HCT116 (cell line): ENCODE measurements at regions not wholly inside any gene's neighbourhood (a gene's known extent, or its start where the extent isn't known, plus 50 kb on each side); places are given as distances from the start of the nearest gene placed in this dataset.

Source experiments
- ATAC-seq: fragments of 200-7000 bp; cut with Tn5 transposase; 2 replicates; pipeline ENCODE4 v1.9.1; 2020; ENCODE audit warnings: mild to moderate bottlenecking, moderate library complexity
- BruUV-seq: library from RNA; stranded (reverse); fragments of 400-500 nt; replicated peaks from 2 replicates; lab custom pipeline; 2021; lab: Mats Ljungman, UMichigan
- CTCF ChIA-PET: fragments of 300-600 bp; sonication (Branson Sonifier 250); formaldehyde crosslinking; loops from one replicate; lab custom pipeline; 2021; ENCODE audit warnings: antibody characterized with exemption; lab: Charles Lee
- POLR2A ChIA-PET: fragments of 300-600, 350-600 bp; sonication (Branson Sonifier 250); formaldehyde crosslinking; loops from one replicate; lab custom pipeline; 2021; ENCODE audit warnings: antibody characterized with exemption; lab: Charles Lee
- RAD21 ChIA-PET, 2 experiments: fragments of 300-600 bp; sonication (Branson Sonifier 250); formaldehyde crosslinking; loops; one replicate each; lab custom pipeline; 2023; ENCODE audit warnings: low total read pairs in 2 of 2; ENCODE audit not compliant: uncharacterized antibody in 2 of 2, unreplicated experiment in 2 of 2, low non-redundant PET in 1 of 2; lab: Charles Lee
- DNase-seq: peaks from one replicate; pipeline ENCODE4 v3.0.0-alpha.2; 2010; ENCODE audit warnings: low read depth, low spot score
- H2AFZ ChIP-seq: fragments of 200-600 bp; shearing (Covaris generic), sonication (generic); 2 replicates; pipeline ENCODE4 v1.6.1; 2017; ENCODE audit warnings: low read depth, mixed run types, mixed read lengths, antibody characterized with exemption, low read length; ENCODE audit not compliant: poor library complexity, severe bottlenecking
- H3K27ac ChIP-seq: 2 replicates; pipeline ENCODE4 v1.5.1; 2012; ENCODE audit warnings: low read depth, low read length
- H3K27me3 ChIP-seq: fragments of 200-600 bp; sonication (generic); 2 replicates; pipeline ENCODE4 v1.6.1; 2016; ENCODE audit warnings: mixed run types, low read length, mixed read lengths; ENCODE audit not compliant: insufficient read depth
- H3K36me3 ChIP-seq, 2 experiments: fragments of 200-500 bp in 1 of 2; fragments of 200-600 bp in 1 of 2; sonication (Bioruptor generic) in 1 of 2; sonication (generic) in 1 of 2; 2 replicates each; pipeline versions ENCODE4 v1.5.1 to v1.6.1; 2014 to 2016; ENCODE audit warnings: low read length in 2 of 2, inconsistent platforms in 1 of 2, mixed read lengths in 1 of 2, mixed run types in 1 of 2; ENCODE audit not compliant: insufficient read depth in 2 of 2, control insufficient read depth in 1 of 2
- H3K4me1 ChIP-seq, 2 experiments: fragments of 200-600 bp in 1 of 2; sonication (generic) in 1 of 2; 2 replicates each; pipeline versions ENCODE4 v1.5.1 to v1.6.1; 2012 to 2017; ENCODE audit warnings: low read length in 2 of 2, inconsistent platforms in 1 of 2, mild to moderate bottlenecking in 1 of 2, mixed read lengths in 1 of 2, mixed run types in 1 of 2, moderate library complexity in 1 of 2; ENCODE audit not compliant: insufficient read depth in 2 of 2, control insufficient read depth in 1 of 2
- H3K4me2 ChIP-seq: fragments of 200-600 bp; sonication (generic); 2 replicates; pipeline ENCODE4 v1.6.1; 2017; ENCODE audit warnings: mixed run types, low read length, mixed read lengths
- H3K4me3 ChIP-seq, 2 experiments: fragments of 200-600 bp in 1 of 2; sonication (generic) in 1 of 2; replicated peaks in 1 of 2; 2 replicates each; pipeline ENCODE4 v1.5.1; 2011 to 2016; ENCODE audit warnings: low read length in 2 of 2, control low read depth in 1 of 2, low read depth in 1 of 2, mild to moderate bottlenecking in 1 of 2, mixed read lengths in 1 of 2, mixed run types in 1 of 2
- H3K79me2 ChIP-seq: fragments of 200-600 bp; sonication (generic); 2 replicates; pipeline ENCODE4 v1.6.1; 2017; ENCODE audit warnings: mild to moderate bottlenecking, mixed run types, low read length, moderate library complexity, mixed read lengths; ENCODE audit not compliant: insufficient read depth
- H3K9ac ChIP-seq: fragments of 200-600 bp; sonication (generic); 2 replicates; pipeline ENCODE4 v1.6.1; 2016; ENCODE audit warnings: low read length, mixed read lengths
- H3K9me2 ChIP-seq: fragments of 200-600 bp; sonication (generic), shearing (Covaris generic); 2 replicates; pipeline ENCODE4 v1.6.1; 2017; ENCODE audit warnings: mixed run types, mild to moderate bottlenecking, moderate library complexity; ENCODE audit not compliant: insufficient read depth
- H3K9me3 ChIP-seq, 2 experiments: fragments of 200-500 bp in 1 of 2; fragments of 200-600 bp in 1 of 2; sonication (Bioruptor generic) in 1 of 2; sonication (generic) in 1 of 2; 2 replicates each; pipeline ENCODE4 v1.6.1; 2014 to 2017; ENCODE audit warnings: low read length in 2 of 2, mixed read lengths in 2 of 2, inconsistent platforms in 1 of 2, low read depth in 1 of 2, mild to moderate bottlenecking in 1 of 2, mixed run types in 1 of 2, moderate library complexity in 1 of 2; ENCODE audit not compliant: control insufficient read depth in 1 of 2, insufficient read depth in 1 of 2
- H4K20me1 ChIP-seq: fragments of 200-600 bp; sonication (generic), shearing (Covaris generic); 2 replicates; pipeline ENCODE4 v1.6.1; 2017; ENCODE audit warnings: mixed run types, mild to moderate bottlenecking, moderate library complexity; ENCODE audit not compliant: insufficient read depth
- CBX3 ChIP-seq: IDR thresholded peaks from 2 replicates; pipeline ENCODE4 v1.6.1; 2012; ENCODE audit warnings: low read depth
- CEBPB ChIP-seq: IDR thresholded peaks from 2 replicates; pipeline ENCODE4 v1.6.1; 2012; ENCODE audit warnings: low read depth
- EZH2phosphoT487 ChIP-seq: fragments of 200-600 bp; IDR thresholded peaks from 2 replicates; pipeline ENCODE4 v1.6.1; 2018; ENCODE audit warnings: antibody characterized with exemption, borderline replicate concordance
- FOSL1 ChIP-seq: IDR thresholded peaks from 2 replicates; pipeline ENCODE4 v1.6.1; 2012; ENCODE audit warnings: low read depth
- JUND ChIP-seq: IDR thresholded peaks from 2 replicates; pipeline ENCODE4 v1.6.1; 2012
- POLR2A ChIP-seq: IDR thresholded peaks from 2 replicates; pipeline ENCODE4 v1.7.0; 2011; ENCODE audit warnings: borderline replicate concordance; ENCODE audit not compliant: insufficient read depth, insufficient read length; ENCODE audit errors: extremely low read depth
- POLR2AphosphoS5 ChIP-seq: IDR thresholded peaks from 2 replicates; pipeline ENCODE4 v1.6.1; 2011; ENCODE audit warnings: mild to moderate bottlenecking, low read depth, low read length, moderate library complexity
- SIN3A ChIP-seq: IDR thresholded peaks from 2 replicates; pipeline ENCODE4 v1.6.1; 2012; ENCODE audit warnings: low read depth
- SP1 ChIP-seq: IDR thresholded peaks from 2 replicates; pipeline ENCODE4 v1.6.1; 2012; ENCODE audit warnings: low read depth
- SRF ChIP-seq: IDR thresholded peaks from 2 replicates; pipeline ENCODE4 v1.6.1; 2012; ENCODE audit warnings: low read depth
- TCF7L2 ChIP-seq: IDR thresholded peaks from 2 replicates; pipeline ENCODE4 v1.7.0; 2011; ENCODE audit warnings: borderline replicate concordance, inconsistent platforms; ENCODE audit not compliant: insufficient read depth, insufficient read length; ENCODE audit errors: extremely low read depth
- YY1 ChIP-seq: IDR thresholded peaks from 2 replicates; pipeline ENCODE4 v1.6.1; 2011; ENCODE audit warnings: low read length, low read depth, moderate library complexity, mild to moderate bottlenecking; ENCODE audit not compliant: insufficient replicate concordance; ENCODE audit errors: extremely low read depth
- intact Hi-C: fragments of 100-400 bp; cut with micrococcal nuclease; formaldehyde crosslinking; loops from 2 replicates; pipeline ENCODE4 v1.10.0; 2022
- TF ChIP-seq, protein P1 (sequence below): IDR thresholded peaks from 2 replicates; pipeline ENCODE4 v1.6.1; 2012
- TF ChIP-seq, protein P2 (sequence below): IDR thresholded peaks from 2 replicates; pipeline ENCODE4 v1.6.1; 2011; ENCODE audit warnings: mild to moderate bottlenecking, low read length, moderate library complexity; ENCODE audit not compliant: insufficient replicate concordance; ENCODE audit errors: extremely low read depth
- TF ChIP-seq, protein P3 (sequence below): IDR thresholded peaks from 2 replicates; pipeline ENCODE4 v1.6.1; 2012; ENCODE audit warnings: low read depth
- TF ChIP-seq, protein P4 (sequence below): IDR thresholded peaks from 2 replicates; pipeline ENCODE4 v1.6.1; 2012

DNA sequence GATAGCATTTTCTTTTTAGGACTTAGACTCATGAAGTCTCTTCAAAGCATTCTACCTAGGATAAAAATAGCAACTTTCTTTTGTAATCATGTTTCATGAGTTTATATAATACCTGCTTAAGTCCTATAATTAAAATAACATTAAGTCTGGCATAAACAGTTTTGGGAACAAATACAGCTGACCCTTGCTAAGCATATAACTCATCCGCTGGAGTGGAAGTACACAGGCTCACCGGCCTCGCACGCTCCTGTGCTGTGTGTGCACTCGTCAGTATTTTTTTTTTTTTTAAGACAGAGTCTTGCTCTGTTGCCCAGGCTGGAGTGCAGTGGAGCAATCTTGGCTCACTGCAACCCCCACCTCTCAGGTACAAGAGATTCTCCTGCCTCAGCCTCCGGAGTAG is 221.8 kb downstream of the ADAMTS15 start:
- Histone ChIP-seq H3K4me1 (no peaks in the 10 kb centered on the region), H3K9me3 (no peaks in the 10 kb centered on the region), H3K36me3 (no peaks in the 10 kb centered on the region), H3K9me2 (no peaks in the 10 kb centered on the region), H3K4me3 (no peak overlapping the region), H3K27ac (no peak overlapping the region), H3K4me2 (no peak overlapping the region), H3K27me3 (0 out of 2 replicates have a peak, but pooled peaks cover 4% of the 10 kb centered on the region), H3K9ac (no peak overlapping the region), H3K79me2 (no peaks in the 10 kb centered on the region), H2AFZ (no peak overlapping the region), H4K20me1 (no peaks in the 10 kb centered on the region)
- BruUV-seq = no TSS peak
- no peak for ATAC-seq
- intact Hi-C loops = no loop called here
- ChIA-PET POLR2A (no interaction called here), CTCF (no interaction called here), RAD21 (no interaction called here)
- no peak for DNase-seq
- TF ChIP-seq, protein P1, sequence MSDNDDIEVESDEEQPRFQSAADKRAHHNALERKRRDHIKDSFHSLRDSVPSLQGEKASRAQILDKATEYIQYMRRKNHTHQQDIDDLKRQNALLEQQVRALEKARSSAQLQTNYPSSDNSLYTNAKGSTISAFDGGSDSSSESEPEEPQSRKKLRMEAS = no peak
- TF ChIP-seq SRF (no peak), EZH2phosphoT487 (no peak), TCF7L2 (no peak), JUND (no peak), POLR2A (no peak), YY1 (no peak), POLR2AphosphoS5 (no peak), CBX3 (no peak), SIN3A (no peak), CEBPB (no peak), FOSL1 (no peak), SP1 (no peak)
- TF ChIP-seq, protein P2, sequence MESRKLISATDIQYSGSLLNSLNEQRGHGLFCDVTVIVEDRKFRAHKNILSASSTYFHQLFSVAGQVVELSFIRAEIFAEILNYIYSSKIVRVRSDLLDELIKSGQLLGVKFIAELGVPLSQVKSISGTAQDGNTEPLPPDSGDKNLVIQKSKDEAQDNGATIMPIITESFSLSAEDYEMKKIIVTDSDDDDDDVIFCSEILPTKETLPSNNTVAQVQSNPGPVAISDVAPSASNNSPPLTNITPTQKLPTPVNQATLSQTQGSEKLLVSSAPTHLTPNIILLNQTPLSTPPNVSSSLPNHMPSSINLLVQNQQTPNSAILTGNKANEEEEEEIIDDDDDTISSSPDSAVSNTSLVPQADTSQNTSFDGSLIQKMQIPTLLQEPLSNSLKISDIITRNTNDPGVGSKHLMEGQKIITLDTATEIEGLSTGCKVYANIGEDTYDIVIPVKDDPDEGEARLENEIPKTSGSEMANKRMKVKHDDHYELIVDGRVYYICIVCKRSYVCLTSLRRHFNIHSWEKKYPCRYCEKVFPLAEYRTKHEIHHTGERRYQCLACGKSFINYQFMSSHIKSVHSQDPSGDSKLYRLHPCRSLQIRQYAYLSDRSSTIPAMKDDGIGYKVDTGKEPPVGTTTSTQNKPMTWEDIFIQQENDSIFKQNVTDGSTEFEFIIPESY = no peak
- TF ChIP-seq, protein P3, sequence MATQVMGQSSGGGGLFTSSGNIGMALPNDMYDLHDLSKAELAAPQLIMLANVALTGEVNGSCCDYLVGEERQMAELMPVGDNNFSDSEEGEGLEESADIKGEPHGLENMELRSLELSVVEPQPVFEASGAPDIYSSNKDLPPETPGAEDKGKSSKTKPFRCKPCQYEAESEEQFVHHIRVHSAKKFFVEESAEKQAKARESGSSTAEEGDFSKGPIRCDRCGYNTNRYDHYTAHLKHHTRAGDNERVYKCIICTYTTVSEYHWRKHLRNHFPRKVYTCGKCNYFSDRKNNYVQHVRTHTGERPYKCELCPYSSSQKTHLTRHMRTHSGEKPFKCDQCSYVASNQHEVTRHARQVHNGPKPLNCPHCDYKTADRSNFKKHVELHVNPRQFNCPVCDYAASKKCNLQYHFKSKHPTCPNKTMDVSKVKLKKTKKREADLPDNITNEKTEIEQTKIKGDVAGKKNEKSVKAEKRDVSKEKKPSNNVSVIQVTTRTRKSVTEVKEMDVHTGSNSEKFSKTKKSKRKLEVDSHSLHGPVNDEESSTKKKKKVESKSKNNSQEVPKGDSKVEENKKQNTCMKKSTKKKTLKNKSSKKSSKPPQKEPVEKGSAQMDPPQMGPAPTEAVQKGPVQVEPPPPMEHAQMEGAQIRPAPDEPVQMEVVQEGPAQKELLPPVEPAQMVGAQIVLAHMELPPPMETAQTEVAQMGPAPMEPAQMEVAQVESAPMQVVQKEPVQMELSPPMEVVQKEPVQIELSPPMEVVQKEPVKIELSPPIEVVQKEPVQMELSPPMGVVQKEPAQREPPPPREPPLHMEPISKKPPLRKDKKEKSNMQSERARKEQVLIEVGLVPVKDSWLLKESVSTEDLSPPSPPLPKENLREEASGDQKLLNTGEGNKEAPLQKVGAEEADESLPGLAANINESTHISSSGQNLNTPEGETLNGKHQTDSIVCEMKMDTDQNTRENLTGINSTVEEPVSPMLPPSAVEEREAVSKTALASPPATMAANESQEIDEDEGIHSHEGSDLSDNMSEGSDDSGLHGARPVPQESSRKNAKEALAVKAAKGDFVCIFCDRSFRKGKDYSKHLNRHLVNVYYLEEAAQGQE = no peak
- TF ChIP-seq, protein P4, sequence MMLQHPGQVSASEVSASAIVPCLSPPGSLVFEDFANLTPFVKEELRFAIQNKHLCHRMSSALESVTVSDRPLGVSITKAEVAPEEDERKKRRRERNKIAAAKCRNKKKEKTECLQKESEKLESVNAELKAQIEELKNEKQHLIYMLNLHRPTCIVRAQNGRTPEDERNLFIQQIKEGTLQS = no peak
